ENCODE measurements at regions not wholly inside any gene's neighbourhood (a gene's known extent, or its start where the extent isn't known, plus 50 kb on each side); places are given as distances from the start of the nearest gene placed in this dataset.

GRCh38 chr3:196131921-196132320, 50.0 kb upstream of the TFRC start:
- H2AK5ac ChIP-seq (ENCODE audit: insufficient read length, low read length): no peak overlapping the region
- no peak overlapping the region for H3K9ac ChIP-seq (ENCODE audit: extremely low read depth, insufficient read length, low read length)
- no peaks in the 10 kb centered on the region for H3K4me1 ChIP-seq (ENCODE audit: insufficient read depth, low read length)
- H3K4me2 ChIP-seq (ENCODE audit: insufficient read depth, insufficient read length, low read length): no peak overlapping the region
- H3K79me2 ChIP-seq (ENCODE audit: insufficient read depth, low read length): no peaks in the 10 kb centered on the region
- no peak overlapping the region for H2BK120ac ChIP-seq (ENCODE audit: low read depth, low read length, poor library complexity, severe bottlenecking)
- H3K4me3 Mint-ChIP-seq: no peak overlapping the region
- H3K79me1 ChIP-seq (ENCODE audit: insufficient read depth, low read depth, low read length, poor library complexity, severe bottlenecking): no peaks in the 10 kb centered on the region
- peaks cover 0 to 1% (median 0%) of the 10 kb centered on the region in 3 experiments; a peak in 1 of 7 replicates for H3K36me3 Mint-ChIP-seq (ENCODE audit: insufficient read depth in 1 of 3, low read depth in 3 of 3)
- H2AFZ ChIP-seq (ENCODE audit: low read length): no peak overlapping the region
- H3K27ac ChIP-seq (ENCODE audit: insufficient read length, low read depth, low read length): no peak overlapping the region
- no peak overlapping the region for H4K8ac ChIP-seq (replicated peaks; ENCODE audit: insufficient read length, low read depth, low read length)
- H2BK15ac ChIP-seq (ENCODE audit: low read depth, low read length): no peak overlapping the region
- H2BK5ac ChIP-seq (ENCODE audit: insufficient read length, low read length): no peak overlapping the region
- no peaks in the 10 kb centered on the region; the same call in none of the 2 replicates for H3K27me3 Mint-ChIP-seq (ENCODE audit: low read depth)
- H2BK20ac ChIP-seq (ENCODE audit: low read depth, low read length, poor library complexity, severe bottlenecking): no peak overlapping the region
- H4K20me1 ChIP-seq (ENCODE audit: control insufficient read depth, insufficient read depth, insufficient read length): no peaks in the 10 kb centered on the region
- H3K9me3 ChIP-seq (ENCODE audit: control insufficient read depth, low read depth, low read length): no peaks in the 10 kb centered on the region
- H3K9me3 Mint-ChIP-seq: no peaks in the 10 kb centered on the region; a peak in 1 of 5 replicates
- no peaks in the 10 kb centered on the region for H3K23me2 ChIP-seq (ENCODE audit: insufficient read length, low read depth, low read length, poor library complexity, severe bottlenecking)
- H3K4me1 Mint-ChIP-seq: peaks cover 9 to 14% of the 10 kb centered on the region in 2 experiments
- no peak overlapping the region for H4K91ac ChIP-seq (ENCODE audit: insufficient read length, low read depth, low read length)
- H3K18ac ChIP-seq (ENCODE audit: insufficient read length, low read depth, low read length): no peak overlapping the region
- no peak overlapping the region for H3K4ac ChIP-seq (ENCODE audit: low read depth, low read length)
- TF ChIP-seq, protein P1, sequence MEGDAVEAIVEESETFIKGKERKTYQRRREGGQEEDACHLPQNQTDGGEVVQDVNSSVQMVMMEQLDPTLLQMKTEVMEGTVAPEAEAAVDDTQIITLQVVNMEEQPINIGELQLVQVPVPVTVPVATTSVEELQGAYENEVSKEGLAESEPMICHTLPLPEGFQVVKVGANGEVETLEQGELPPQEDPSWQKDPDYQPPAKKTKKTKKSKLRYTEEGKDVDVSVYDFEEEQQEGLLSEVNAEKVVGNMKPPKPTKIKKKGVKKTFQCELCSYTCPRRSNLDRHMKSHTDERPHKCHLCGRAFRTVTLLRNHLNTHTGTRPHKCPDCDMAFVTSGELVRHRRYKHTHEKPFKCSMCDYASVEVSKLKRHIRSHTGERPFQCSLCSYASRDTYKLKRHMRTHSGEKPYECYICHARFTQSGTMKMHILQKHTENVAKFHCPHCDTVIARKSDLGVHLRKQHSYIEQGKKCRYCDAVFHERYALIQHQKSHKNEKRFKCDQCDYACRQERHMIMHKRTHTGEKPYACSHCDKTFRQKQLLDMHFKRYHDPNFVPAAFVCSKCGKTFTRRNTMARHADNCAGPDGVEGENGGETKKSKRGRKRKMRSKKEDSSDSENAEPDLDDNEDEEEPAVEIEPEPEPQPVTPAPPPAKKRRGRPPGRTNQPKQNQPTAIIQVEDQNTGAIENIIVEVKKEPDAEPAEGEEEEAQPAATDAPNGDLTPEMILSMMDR (conservative IDR thresholded peaks at IDR 0.05): no peak
- no peak overlapping the region for H3T11ph ChIP-seq (ENCODE audit: low read length)
- H4K5ac ChIP-seq (ENCODE audit: insufficient read length, low read depth, low read length): no peak overlapping the region
- no peak overlapping the region for H3K56ac ChIP-seq (ENCODE audit: insufficient read length, low read depth, low read length)
- WGBS (ENCODE audit: extremely low coverage, insufficient read length, low lambda C conversion rate): no CpG with 5 or more reads among the region's 13 CpGs
- H3K27me3 ChIP-seq (ENCODE audit: insufficient read depth, low read length): no peaks in the 10 kb centered on the region
- H3K27ac Mint-ChIP-seq: no peak overlapping the region
- H3K23ac ChIP-seq (ENCODE audit: insufficient read length, low read depth, low read length): no peak overlapping the region
- H2BK12ac ChIP-seq (ENCODE audit: insufficient read length, low read depth, low read length): no peak overlapping the region
- no peak for DNase-seq
- no peak overlapping the region for H3K14ac ChIP-seq (ENCODE audit: insufficient read depth, low read length)

All from H9 (cell line).